ENCODE measurements at regions not wholly inside any gene's neighbourhood (a gene's known extent, or its start where the extent isn't known, plus 50 kb on each side); places are given as distances from the start of the nearest gene placed in this dataset.

DNA sequence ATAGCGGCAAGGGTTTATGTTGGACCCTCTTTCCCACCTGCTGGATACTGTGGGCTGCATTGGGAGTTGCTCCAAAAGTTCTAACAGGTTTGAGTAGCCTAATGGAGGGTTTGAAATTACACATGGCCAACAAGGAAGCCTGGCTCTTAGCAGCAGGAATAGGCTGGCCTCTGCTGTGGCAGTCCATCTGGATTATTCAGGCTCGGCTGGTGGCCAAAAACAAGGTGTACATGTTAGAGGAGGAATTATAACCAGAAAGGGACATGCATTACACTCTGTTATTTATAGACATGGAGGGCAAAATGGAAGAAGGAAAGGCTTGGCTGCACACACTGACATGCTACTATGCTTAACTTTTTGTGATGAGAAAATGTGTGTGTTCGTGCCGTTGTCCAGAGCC lies 61.1 kb upstream of the NRXN1 start:
- no peak for TF ChIP-seq POLR2AphosphoS5 (IDR thresholded peaks at IDR 0.05)
- TF ChIP-seq, protein P1, sequence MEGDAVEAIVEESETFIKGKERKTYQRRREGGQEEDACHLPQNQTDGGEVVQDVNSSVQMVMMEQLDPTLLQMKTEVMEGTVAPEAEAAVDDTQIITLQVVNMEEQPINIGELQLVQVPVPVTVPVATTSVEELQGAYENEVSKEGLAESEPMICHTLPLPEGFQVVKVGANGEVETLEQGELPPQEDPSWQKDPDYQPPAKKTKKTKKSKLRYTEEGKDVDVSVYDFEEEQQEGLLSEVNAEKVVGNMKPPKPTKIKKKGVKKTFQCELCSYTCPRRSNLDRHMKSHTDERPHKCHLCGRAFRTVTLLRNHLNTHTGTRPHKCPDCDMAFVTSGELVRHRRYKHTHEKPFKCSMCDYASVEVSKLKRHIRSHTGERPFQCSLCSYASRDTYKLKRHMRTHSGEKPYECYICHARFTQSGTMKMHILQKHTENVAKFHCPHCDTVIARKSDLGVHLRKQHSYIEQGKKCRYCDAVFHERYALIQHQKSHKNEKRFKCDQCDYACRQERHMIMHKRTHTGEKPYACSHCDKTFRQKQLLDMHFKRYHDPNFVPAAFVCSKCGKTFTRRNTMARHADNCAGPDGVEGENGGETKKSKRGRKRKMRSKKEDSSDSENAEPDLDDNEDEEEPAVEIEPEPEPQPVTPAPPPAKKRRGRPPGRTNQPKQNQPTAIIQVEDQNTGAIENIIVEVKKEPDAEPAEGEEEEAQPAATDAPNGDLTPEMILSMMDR (IDR thresholded peaks at IDR 0.05): no peak
